HPDE6-E6E7 (cell line): ENCODE measurements at regions not wholly inside any gene's neighbourhood (a gene's known extent, or its start where the extent isn't known, plus 50 kb on each side); places are given as distances from the start of the nearest gene placed in this dataset.

Experiments
- DNase-seq: peaks from one replicate; pipeline ENCODE4 v3.0.0; 2011; ENCODE audit warnings: missing footprints; ENCODE audit errors: extremely low spot score

DNA sequence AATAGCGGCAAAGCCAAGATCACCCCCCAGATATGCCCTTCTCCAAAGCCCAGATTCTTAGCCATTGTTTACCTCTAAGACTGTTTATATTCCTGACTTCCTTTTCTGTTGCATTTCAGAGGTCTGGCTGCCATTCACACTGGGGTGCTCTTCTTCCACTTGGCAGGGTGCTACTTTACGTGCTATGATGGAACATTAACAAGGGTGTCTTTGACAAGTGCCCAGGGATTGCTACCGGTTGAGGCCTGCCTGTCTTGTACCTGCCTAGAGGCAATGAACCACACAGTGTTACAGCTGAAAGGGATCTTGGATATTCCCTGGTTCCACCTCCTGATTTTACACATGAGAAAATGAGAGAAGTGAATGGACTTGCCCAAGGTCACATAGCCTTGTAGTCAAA is 352.1 kb upstream of the KIF2A start:
- DNase-seq, result no peak

GRCh38 chr5:61964201-61964600 is 341.8 kb upstream of the KIF2A start:
- no peak for DNase-seq

DNA sequence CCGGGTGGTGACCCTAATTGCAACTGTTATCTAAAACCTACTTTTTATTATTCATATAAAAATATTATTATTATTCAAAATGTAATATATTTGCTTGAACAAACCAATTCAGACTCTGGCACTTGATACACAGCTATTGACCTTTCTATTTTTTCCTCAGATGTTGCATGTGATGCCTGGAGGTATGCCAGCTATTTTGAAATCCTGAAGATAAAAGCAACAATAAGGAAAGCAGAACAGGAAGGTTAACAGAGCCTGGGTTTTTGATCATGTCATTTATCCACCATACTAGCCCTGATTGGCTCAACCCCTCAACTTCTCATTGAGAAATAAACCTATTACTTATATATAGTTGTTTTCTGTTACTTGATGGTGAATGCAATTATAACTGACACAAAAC is 340.9 kb upstream of the KIF2A start:
- no peak for DNase-seq

DNA sequence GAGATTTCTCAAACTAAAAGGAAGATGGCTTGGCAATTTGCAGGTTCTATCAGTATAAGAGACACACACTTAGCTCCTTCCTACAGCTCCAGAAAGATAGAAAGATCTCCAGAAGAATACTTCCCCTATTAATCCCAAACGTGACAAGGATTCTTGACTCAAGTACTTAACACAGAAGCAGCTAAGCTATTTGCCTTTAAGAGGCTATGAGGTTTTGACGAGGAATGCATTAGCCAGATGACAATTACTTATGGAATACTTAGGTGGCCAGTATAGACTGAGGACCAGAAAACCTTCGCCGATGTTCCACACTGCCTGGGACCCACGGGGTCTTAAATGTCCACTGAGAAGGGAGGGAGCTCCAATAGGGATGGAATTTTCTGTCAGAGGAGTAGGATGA is 340.5 kb upstream of the KIF2A start:
- DNase-seq, result no peak

GRCh38 chr5:61966296-61966955 is 339.6 kb upstream of the KIF2A start:
- no peak for DNase-seq

- DNase-seq, result no peak
Measured at GRCh38 chr5:61966997-61967396, 339.0 kb upstream of the KIF2A start.

DNA sequence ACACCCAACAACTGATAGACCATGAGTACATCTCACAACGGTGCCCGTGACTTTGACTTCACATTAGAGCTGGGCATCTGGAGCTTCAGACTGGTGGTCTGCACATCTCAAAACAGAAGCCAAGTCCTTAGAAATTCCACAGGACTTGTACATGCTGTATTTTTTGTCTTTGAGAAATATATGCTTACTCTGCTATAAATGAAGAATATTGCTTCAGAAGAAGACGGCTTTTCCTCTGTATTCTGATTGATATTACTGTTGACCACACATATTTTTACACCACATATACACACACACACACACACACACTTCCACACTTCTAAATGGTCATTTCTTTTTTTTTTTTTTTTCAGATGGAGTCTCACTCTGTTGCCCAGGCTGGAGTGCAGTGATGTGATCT is 338.3 kb upstream of the KIF2A start:
- no peak for DNase-seq

- DNase-seq, result no peak
Measured at GRCh38 chr5:61969347-61969746, 336.7 kb upstream of the KIF2A start.

DNA sequence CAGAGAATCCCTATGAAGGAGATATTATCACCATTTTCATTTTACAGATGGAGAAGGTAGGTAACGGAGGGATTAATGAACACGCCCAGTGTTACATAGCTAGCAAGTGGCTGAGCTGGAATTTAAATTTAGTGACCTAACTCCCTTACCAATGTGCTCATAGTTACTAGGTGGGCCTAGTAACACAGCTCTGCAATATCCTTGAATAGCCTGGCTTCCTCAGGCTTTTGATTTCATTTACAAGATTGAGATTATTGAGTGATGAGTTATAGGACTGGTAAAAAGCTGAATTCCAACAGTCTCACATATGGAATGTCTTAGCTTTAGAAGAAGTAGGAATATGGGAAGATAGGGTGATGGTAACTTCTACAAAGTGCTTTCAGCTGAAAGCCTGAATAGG is 336.3 kb upstream of the KIF2A start:
- no peak for DNase-seq

GRCh38 chr5:61970218-61970617 is 335.8 kb upstream of the KIF2A start:
- no peak for DNase-seq

GRCh38 chr5:61974680-61975079 is 331.3 kb upstream of the KIF2A start:
- no peak for DNase-seq

DNA sequence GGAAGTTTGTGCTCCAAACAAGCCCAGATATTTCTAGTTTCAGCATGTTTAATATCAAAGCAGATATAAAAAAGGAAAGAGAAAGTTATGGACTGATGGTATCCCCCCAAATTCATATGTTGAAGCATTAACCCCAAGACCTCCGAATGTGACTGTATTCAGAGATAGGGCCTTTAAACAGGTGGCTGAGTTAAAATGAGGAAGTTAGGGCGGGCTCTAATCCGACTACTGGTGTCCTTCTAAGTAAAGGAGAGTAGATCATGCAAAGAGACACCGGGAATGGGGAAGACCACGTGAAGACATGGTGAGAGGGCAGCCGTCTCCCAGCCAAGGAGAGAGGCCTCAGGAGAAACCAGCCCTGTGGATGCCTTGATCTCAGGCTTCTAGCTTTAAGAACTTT is 324.1 kb upstream of the KIF2A start:
- no peak for DNase-seq

- DNase-seq, result no peak
Measured at GRCh38 chr5:61991430-61991829, 314.6 kb upstream of the KIF2A start.

DNA sequence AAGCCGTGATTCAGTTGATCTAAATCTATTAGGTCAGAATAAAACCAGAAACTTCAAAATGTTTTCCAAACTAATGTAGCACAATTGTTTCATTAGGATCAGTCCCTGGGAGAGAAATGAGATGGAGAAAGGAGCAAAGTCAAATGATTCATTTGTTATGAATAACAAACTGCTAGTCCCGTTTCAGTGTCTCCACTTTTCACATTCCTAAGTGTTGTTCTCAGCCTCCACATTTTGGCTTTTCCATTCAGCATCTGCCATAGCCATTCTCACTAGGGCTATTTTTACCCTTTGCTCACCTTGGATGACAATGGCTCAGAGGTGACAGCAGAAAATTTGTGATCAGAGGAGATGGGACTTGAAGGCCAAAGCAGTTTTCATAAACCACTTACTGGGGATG is 314.1 kb upstream of the KIF2A start:
- no peak for DNase-seq

DNA sequence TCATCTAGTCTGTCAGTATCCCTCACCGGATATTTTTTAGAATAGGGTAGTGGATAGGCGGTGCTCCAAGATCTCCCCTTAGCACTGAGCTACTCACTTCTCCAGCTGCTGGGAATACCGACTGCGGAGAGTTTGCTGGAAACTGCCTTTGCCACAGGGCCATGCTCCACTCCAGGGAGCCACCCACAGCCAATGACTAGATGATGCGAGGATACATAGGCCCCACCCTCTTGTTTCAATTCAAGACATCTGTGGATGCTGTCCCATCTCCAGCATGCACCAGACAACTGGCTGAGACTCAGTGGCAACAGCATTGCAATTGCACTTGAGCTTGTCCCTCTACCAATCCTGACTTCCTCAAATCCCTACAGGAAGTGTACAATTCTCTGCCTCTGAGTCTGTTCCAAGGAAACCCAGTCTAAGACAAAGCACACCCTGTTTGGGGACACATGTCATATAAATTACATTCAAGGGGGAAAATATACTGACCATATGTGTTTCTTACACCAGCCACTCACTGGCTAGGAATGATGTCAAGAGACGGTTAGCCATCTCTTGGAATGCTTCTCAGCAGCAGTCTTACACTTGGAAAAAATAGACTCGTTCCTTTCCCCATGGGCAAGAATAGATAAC is 312.6 kb upstream of the KIF2A start:
- no peak for DNase-seq

- DNase-seq, result no peak
Measured at GRCh38 chr5:61994171-61994570, 311.8 kb upstream of the KIF2A start.

GRCh38 chr5:61995486-61995885 is 310.5 kb upstream of the KIF2A start:
- no peak for DNase-seq

- DNase-seq, result no peak
Measured at GRCh38 chr5:61999371-61999770, 306.6 kb upstream of the KIF2A start.

DNA sequence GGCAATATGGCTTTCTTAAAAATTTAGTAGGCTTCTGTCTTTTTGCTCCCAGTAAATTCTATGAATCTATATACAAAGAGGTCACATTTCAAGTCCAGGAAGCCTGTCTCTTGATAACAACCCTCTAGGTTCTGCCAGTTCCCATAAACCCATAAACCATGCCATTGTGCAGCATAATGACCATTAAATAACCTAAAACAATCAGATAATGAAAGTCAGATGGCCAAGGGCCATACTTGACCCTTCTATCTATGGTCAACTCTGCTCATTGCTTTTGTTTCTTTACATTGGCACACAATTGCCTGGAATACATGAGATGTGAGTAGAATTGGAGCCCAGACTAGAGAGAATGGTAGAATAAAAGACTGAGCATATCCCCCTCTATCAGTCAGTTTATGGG is 305.4 kb upstream of the KIF2A start:
- no peak for DNase-seq

GRCh38 chr5:62001640-62002039 is 304.4 kb upstream of the KIF2A start:
- DNase-seq, result peak; percentile 53

DNA sequence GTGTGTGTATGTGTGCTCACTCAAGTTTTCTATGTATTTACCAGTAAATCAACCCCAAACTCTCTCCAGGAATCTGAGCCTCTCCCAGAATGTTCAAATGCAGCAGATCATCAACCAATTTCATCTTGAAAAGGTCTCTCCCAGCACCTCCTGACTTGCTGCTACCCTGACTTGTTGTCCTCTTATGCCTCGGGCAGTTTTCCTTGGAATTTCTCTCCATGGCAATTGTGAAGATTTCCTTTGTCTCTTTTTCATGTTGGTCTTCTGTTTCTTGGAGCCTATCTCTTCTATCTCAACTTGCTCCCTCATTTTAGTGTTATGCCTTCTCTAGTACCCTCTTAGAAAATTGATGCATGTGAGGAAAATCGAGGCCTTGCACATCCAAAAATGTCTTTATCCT is 303.6 kb upstream of the KIF2A start:
- DNase-seq, result no peak

- DNase-seq, result no peak
Measured at GRCh38 chr5:62005551-62005950, 300.5 kb upstream of the KIF2A start.

GRCh38 chr5:62007457-62007856 is 298.5 kb upstream of the KIF2A start:
- no peak for DNase-seq

DNA sequence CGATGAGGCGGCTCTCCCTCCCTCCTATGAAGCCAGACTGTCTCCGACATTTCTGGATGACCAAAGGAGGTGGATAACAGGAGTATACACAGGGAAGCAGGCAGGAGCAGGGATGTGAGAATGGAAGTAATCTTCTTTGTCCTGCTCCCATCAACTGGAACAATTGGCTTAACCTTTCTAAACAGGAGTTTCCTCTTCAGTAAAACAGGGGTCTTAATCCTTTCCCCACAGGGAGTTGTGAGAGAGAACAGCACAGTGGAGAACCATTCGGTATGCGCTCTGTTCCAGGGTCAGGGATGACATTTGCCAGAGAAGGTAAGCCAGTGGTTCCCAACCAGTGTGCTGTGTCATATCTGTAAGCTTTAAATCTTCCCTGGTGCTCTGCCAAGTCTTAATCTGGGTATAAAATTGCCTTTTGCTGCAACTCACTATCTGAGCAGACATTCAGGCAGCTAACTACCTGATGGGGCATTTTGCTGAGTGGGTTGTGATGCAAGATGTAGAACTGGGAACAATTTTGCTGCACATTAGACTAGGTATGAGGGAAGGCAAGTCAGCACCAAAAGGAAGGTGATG is 294.8 kb upstream of the KIF2A start:
- no peak for DNase-seq
